Retinal pigment epithelial cell (primary cell): ENCODE measurements at regions not wholly inside any gene's neighbourhood (a gene's known extent, or its start where the extent isn't known, plus 50 kb on each side); places are given as distances from the start of the nearest gene placed in this dataset.

Experiments used
- DNase-seq: peaks from one replicate; pipeline ENCODE4 v3.0.0-alpha.2; 2010; ENCODE audit warnings: low read depth
- H3K4me3 ChIP-seq: 2 replicates; pipeline ENCODE4 v1.5.1; 2011; ENCODE audit warnings: mild to moderate bottlenecking, low read length, control low read depth, moderate library complexity
- CTCF ChIP-seq: conservative IDR thresholded peaks from 2 replicates; pipeline ENCODE4 v1.5.1; 2011; ENCODE audit warnings: low read depth, low read length, control low read depth, inconsistent platforms

- no peak for TF ChIP-seq CTCF
- no peak for DNase-seq
- no peak overlapping the region for H3K4me3 ChIP-seq
Observed at GRCh38 chr5:51201708-51202107, 181.5 kb upstream of the ISL1 start.

- TF ChIP-seq CTCF: no peak
- DNase-seq: no peak
- no peak overlapping the region for H3K4me3 ChIP-seq
Observed at GRCh38 chr5:51202161-51202560, 181.1 kb upstream of the ISL1 start.

- TF ChIP-seq CTCF: no peak
- DNase-seq: no peak
- no peak overlapping the region for H3K4me3 ChIP-seq
Observed at GRCh38 chr5:51203598-51203997, 179.7 kb upstream of the ISL1 start.

GRCh38 chr5:51208296-51208695 lies 175.0 kb upstream of the ISL1 start:
- H3K4me3 ChIP-seq: no peak overlapping the region
- no peak for DNase-seq
- TF ChIP-seq CTCF: no peak

GRCh38 chr5:51214746-51215145 lies 168.5 kb upstream of the ISL1 start:
- no peak for DNase-seq
- no peak for TF ChIP-seq CTCF

GRCh38 chr5:51225789-51226742 lies 157.2 kb upstream of the ISL1 start:
- H3K4me3 ChIP-seq: no peak overlapping the region
- DNase-seq: peak; percentile 82
- TF ChIP-seq CTCF: no peak

More at GRCh38 chr5:51214746-51215145, 168.5 kb upstream of the ISL1 start:
- no peak overlapping the region for H3K4me3 ChIP-seq

GRCh38 chr5:51227963-51228470 lies 155.2 kb upstream of the ISL1 start:
- no peak overlapping the region for H3K4me3 ChIP-seq
- no peak for TF ChIP-seq CTCF
- no peak for DNase-seq
